ENCODE measurements at regions not wholly inside any gene's neighbourhood (a gene's known extent, or its start where the extent isn't known, plus 50 kb on each side); places are given as distances from the start of the nearest gene placed in this dataset.

DNA sequence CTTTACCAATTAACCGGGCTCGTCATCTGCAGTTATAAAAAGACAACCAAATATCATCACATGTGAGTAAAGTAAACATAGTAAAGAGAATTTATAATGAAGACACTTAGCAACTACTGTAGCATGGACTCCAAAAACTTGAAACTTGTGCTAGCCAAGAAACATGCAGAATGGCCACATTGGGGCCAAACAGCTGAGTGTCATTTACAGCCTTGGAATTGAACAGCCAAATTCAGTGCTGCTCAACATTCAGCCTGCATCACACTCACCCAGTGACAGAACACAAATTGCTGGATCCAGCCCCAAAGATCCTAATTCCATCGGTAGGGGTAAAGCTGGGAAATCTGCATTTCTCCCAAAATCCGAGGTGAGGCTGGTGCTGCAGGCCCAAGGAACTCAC lies 224.8 kb upstream of the GYPC start:
- Histone ChIP-seq H3K27ac (no peak overlapping the region), H3K4me3 (no peak overlapping the region), H3K27me3 (no peaks in the 10 kb centered on the region), H3K9me3 (no peaks in the 10 kb centered on the region), H3K36me3 (no peaks in the 10 kb centered on the region), H3K4me1 (ENCODE audit: insufficient read depth) (no peaks in the 10 kb centered on the region)
- intact Hi-C loops (cut with DNase I), result no loop called here
- DNase-seq, result no peak
- TF ChIP-seq EP300 (IDR thresholded peaks at IDR 0.05), result no peak
- TF ChIP-seq CTCF (IDR thresholded peaks at IDR 0.05), result no peak
- no peak for TF ChIP-seq POLR2A (IDR thresholded peaks at IDR 0.05)
- 83 to 86% (median 83%) methylated on average over 4 of the region's 4 CpGs for WGBS, 3 donors

DNA sequence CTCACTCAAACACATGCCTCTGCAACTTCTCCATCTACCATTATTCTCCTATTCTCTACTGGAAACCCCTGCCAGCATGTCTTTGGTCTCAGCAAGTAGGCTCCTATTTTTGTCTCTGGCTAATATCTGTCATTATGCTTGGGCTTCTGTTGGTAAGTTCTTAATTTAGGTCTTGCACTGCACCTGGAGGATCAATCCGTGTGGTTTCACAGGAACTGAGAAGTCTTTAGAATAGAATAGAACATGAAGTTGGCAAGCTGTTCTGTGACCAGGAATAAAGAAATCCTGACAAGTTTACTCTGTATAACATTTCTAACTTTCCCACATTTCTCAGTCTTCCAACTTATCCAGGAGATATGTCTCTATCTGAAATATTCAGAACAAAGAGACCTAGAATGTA lies 219.5 kb upstream of the GYPC start:
- no peak for TF ChIP-seq CTCF (IDR thresholded peaks at IDR 0.05)
- no peak for TF ChIP-seq EP300 (IDR thresholded peaks at IDR 0.05)
- no peak for TF ChIP-seq POLR2A (IDR thresholded peaks at IDR 0.05)
- intact Hi-C loops (cut with DNase I), result no loop called here
- no peak overlapping the region for H3K4me3 ChIP-seq
- no peaks in the 10 kb centered on the region for H3K36me3 ChIP-seq
- WGBS, 3 donors, result 27 to 35% (median 32%) methylated on average over 1 of the region's 1 CpG
- H3K27me3 ChIP-seq, result no peaks in the 10 kb centered on the region
- H3K9me3 ChIP-seq, result no peaks in the 10 kb centered on the region
- H3K27ac ChIP-seq, result no peak overlapping the region
- no peaks in the 10 kb centered on the region for H3K4me1 ChIP-seq (ENCODE audit: insufficient read depth)
- DNase-seq, result no peak

- no peaks in the 10 kb centered on the region for H3K9me3 ChIP-seq
- intact Hi-C loops (cut with DNase I), result no loop called here
- WGBS, 3 donors, result 76 to 80% (median 80%) methylated on average over 6 of the region's 6 CpGs
- no peak overlapping the region for H3K27ac ChIP-seq
- DNase-seq, result no peak
- no peak overlapping the region for H3K4me3 ChIP-seq
- no peaks in the 10 kb centered on the region for H3K27me3 ChIP-seq
- TF ChIP-seq CTCF (IDR thresholded peaks at IDR 0.05) (no peak), EP300 (IDR thresholded peaks at IDR 0.05) (no peak), POLR2A (IDR thresholded peaks at IDR 0.05) (no peak)
- H3K4me1 ChIP-seq (ENCODE audit: insufficient read depth), result no peaks in the 10 kb centered on the region
- H3K36me3 ChIP-seq, result no peaks in the 10 kb centered on the region
Observed at GRCh38 chr2:126437016-126437415, 218.9 kb upstream of the GYPC start.

GRCh38 chr2:126444512-126444911 lies 211.4 kb upstream of the GYPC start:
- 82 to 89% (median 89%) methylated on average over 1 of the region's 1 CpG for WGBS, 3 donors
- TF ChIP-seq EP300 (IDR thresholded peaks at IDR 0.05) (no peak), CTCF (IDR thresholded peaks at IDR 0.05) (no peak), POLR2A (IDR thresholded peaks at IDR 0.05) (no peak)
- no peaks in the 10 kb centered on the region for H3K36me3 ChIP-seq
- H3K9me3 ChIP-seq, result no peaks in the 10 kb centered on the region
- H3K27ac ChIP-seq, result no peak overlapping the region
- H3K27me3 ChIP-seq, result no peaks in the 10 kb centered on the region
- DNase-seq, result no peak
- intact Hi-C loops (cut with DNase I), result no loop called here
- H3K4me1 ChIP-seq (ENCODE audit: insufficient read depth), result no peaks in the 10 kb centered on the region
- H3K4me3 ChIP-seq, result no peak overlapping the region
